ENCODE measurements at regions not wholly inside any gene's neighbourhood (a gene's known extent, or its start where the extent isn't known, plus 50 kb on each side); places are given as distances from the start of the nearest gene placed in this dataset.

DNA sequence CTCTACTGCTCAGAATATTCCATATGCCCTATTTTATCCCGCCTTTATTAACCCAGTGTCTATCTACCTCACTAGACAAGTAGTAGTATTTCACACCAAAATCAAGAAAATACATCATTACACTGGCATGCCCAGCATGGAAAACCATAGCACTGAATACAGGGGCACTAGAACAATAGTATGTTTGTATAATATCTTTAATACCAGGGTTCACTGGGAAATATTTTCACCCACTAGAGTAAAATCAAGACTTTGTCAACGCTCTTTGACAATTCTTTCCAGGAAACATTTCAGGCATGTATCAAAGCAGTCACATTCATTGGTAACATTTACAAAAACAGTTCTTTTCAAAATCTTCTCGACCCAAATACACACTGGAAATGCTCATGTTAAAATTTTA, 119.3 kb upstream of the BEND6 start:
- no peak overlapping the region for H3K4me3 ChIP-seq (ENCODE audit: insufficient read depth, low read length, poor library complexity, severe bottlenecking)
- H3K79me2 ChIP-seq (ENCODE audit: insufficient read depth, low read length): no peaks in the 10 kb centered on the region
- no peaks in the 10 kb centered on the region for H3K36me3 ChIP-seq (ENCODE audit: low read length)
- H3K27ac ChIP-seq (ENCODE audit: low read depth, low read length): no peak overlapping the region
- no peak overlapping the region for H2AFZ ChIP-seq (ENCODE audit: low read depth, low read length, severe bottlenecking)
- TF ChIP-seq EZH2phosphoT487 (conservative IDR thresholded peaks at IDR 0.05; ENCODE audit: low read length): no peak
- TF ChIP-seq, protein P1, sequence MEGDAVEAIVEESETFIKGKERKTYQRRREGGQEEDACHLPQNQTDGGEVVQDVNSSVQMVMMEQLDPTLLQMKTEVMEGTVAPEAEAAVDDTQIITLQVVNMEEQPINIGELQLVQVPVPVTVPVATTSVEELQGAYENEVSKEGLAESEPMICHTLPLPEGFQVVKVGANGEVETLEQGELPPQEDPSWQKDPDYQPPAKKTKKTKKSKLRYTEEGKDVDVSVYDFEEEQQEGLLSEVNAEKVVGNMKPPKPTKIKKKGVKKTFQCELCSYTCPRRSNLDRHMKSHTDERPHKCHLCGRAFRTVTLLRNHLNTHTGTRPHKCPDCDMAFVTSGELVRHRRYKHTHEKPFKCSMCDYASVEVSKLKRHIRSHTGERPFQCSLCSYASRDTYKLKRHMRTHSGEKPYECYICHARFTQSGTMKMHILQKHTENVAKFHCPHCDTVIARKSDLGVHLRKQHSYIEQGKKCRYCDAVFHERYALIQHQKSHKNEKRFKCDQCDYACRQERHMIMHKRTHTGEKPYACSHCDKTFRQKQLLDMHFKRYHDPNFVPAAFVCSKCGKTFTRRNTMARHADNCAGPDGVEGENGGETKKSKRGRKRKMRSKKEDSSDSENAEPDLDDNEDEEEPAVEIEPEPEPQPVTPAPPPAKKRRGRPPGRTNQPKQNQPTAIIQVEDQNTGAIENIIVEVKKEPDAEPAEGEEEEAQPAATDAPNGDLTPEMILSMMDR (IDR thresholded peaks at IDR 0.05; ENCODE audit: insufficient read depth, low read length, poor library complexity, severe bottlenecking): no peak
- no peaks in the 10 kb centered on the region for H3K9me2 ChIP-seq (replicated peaks; ENCODE audit: insufficient read depth, low read length)
- H3K4me2 ChIP-seq (ENCODE audit: low read depth, low read length, poor library complexity, severe bottlenecking): no peak overlapping the region
- H3K27me3 ChIP-seq (ENCODE audit: low read length): no peaks in the 10 kb centered on the region
- H3K9ac ChIP-seq (ENCODE audit: low read length): no peak overlapping the region
- H3K9me3 ChIP-seq (ENCODE audit: insufficient read depth, low read length): 0 out of 2 replicates have a peak, but pooled peaks cover 4% of the 10 kb centered on the region
- no peaks in the 10 kb centered on the region for H3F3A ChIP-seq (ENCODE audit: insufficient read depth)
- no peaks in the 10 kb centered on the region for H4K20me1 ChIP-seq (ENCODE audit: low read depth, low read length)

DNA sequence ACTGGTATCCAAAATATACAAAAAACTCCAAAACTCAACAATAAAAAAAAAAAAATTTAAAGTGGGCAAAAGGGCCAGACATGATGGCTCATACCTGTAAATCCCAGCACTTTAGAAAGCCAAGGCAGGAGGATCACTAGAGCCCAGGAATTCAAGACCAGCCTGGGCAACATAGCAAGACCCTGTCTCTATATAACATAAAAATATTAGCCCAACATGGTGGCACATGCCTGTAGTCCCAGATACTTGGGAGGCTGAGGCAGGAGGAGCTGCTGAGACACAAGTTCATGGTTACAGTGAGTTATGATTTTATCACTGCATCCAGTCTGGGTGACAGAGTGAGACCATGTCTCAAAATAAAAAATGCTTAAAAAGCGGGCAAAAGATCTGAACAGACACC, 121.0 kb upstream of the BEND6 start:
- Histone ChIP-seq H3K27me3 (ENCODE audit: low read length) (no peaks in the 10 kb centered on the region), H3F3A (ENCODE audit: insufficient read depth) (no peaks in the 10 kb centered on the region), H3K4me3 (ENCODE audit: insufficient read depth, low read length, poor library complexity, severe bottlenecking) (no peak overlapping the region), H2AFZ (ENCODE audit: low read depth, low read length, severe bottlenecking) (no peak overlapping the region), H3K79me2 (ENCODE audit: insufficient read depth, low read length) (no peaks in the 10 kb centered on the region), H3K9ac (ENCODE audit: low read length) (no peak overlapping the region), H4K20me1 (ENCODE audit: low read depth, low read length) (no peaks in the 10 kb centered on the region), H3K9me2 (replicated peaks; ENCODE audit: insufficient read depth, low read length) (no peaks in the 10 kb centered on the region), H3K27ac (ENCODE audit: low read depth, low read length) (no peak overlapping the region), H3K9me3 (ENCODE audit: insufficient read depth, low read length) (0 out of 2 replicates have a peak, but pooled peaks cover 4% of the 10 kb centered on the region), H3K36me3 (ENCODE audit: low read length) (no peaks in the 10 kb centered on the region), H3K4me2 (ENCODE audit: low read depth, low read length, poor library complexity, severe bottlenecking) (no peak overlapping the region)
- TF ChIP-seq EZH2phosphoT487 (conservative IDR thresholded peaks at IDR 0.05; ENCODE audit: low read length): no peak
- TF ChIP-seq, protein P1 (IDR thresholded peaks at IDR 0.05; ENCODE audit: insufficient read depth, low read length, poor library complexity, severe bottlenecking): no peak

DNA sequence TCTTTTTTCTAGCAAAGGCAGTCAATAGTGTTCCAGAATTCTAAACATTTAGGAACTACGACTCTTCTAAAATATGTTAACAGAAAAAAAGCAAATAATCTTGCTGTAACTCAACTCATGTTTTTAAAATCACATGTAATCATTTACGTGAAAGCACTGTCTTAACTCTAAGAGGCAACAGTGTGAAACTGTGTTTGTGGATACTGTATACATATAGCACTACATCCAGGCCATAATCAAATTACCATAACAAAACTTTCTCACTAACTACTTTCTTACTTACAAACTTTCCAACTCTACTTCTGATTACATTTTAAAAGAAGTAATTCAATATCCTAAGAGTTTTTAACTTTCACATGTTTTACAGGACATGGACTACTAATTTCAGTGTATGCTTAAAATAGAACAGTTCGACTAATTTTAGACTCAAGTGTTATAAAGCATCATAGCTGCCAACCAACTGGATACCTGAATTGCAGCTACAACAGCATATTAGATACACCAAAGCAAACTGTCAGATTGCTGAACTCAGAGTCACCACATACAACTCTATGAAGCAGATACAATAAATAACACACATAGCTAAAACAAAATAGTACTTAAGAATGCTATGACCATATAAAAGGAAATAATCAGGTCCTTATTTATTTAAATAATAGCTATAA, 121.6 kb upstream of the BEND6 start:
- Histone ChIP-seq H3K9me2 (replicated peaks; ENCODE audit: insufficient read depth, low read length) (no peaks in the 10 kb centered on the region), H3K9me3 (ENCODE audit: insufficient read depth, low read length) (0 out of 2 replicates have a peak, but pooled peaks cover 4% of the 10 kb centered on the region), H3K27me3 (ENCODE audit: low read length) (no peaks in the 10 kb centered on the region), H2AFZ (ENCODE audit: low read depth, low read length, severe bottlenecking) (no peak overlapping the region), H3K36me3 (ENCODE audit: low read length) (no peaks in the 10 kb centered on the region), H3K27ac (ENCODE audit: low read depth, low read length) (no peak overlapping the region), H3K9ac (ENCODE audit: low read length) (no peak overlapping the region), H3K4me3 (ENCODE audit: insufficient read depth, low read length, poor library complexity, severe bottlenecking) (no peak overlapping the region), H3K4me2 (ENCODE audit: low read depth, low read length, poor library complexity, severe bottlenecking) (no peak overlapping the region), H3K79me2 (ENCODE audit: insufficient read depth, low read length) (no peaks in the 10 kb centered on the region), H4K20me1 (ENCODE audit: low read depth, low read length) (no peaks in the 10 kb centered on the region), H3F3A (ENCODE audit: insufficient read depth) (no peaks in the 10 kb centered on the region)
- no peak for TF ChIP-seq EZH2phosphoT487 (conservative IDR thresholded peaks at IDR 0.05; ENCODE audit: low read length)
- TF ChIP-seq, protein P1 (IDR thresholded peaks at IDR 0.05; ENCODE audit: insufficient read depth, low read length, poor library complexity, severe bottlenecking): no peak
